H9 (cell line): ENCODE measurements at regions not wholly inside any gene's neighbourhood (a gene's known extent, or its start where the extent isn't known, plus 50 kb on each side); places are given as distances from the start of the nearest gene placed in this dataset.

Experiments used
- DNase-seq: peaks from one replicate; pipeline ENCODE4 v3.0.0-alpha.2; 2017
- H2AFZ ChIP-seq: one replicate; pipeline ENCODE4 v1.6.1; 2013; ENCODE audit warnings: mild to moderate bottlenecking, low read length, control low read depth, moderate library complexity
- H2AK5ac ChIP-seq: 2 replicates; pipeline ENCODE4 v1.6.1; 2013; ENCODE audit warnings: low read length, control low read depth, mixed read lengths; ENCODE audit not compliant: insufficient read length
- H2BK120ac ChIP-seq: one replicate; pipeline ENCODE4 v1.6.1; 2013; ENCODE audit warnings: low read depth, mild to moderate bottlenecking, low read length, control low read depth, inconsistent platforms; ENCODE audit not compliant: poor library complexity, severe bottlenecking
- H2BK12ac ChIP-seq: 2 replicates; pipeline ENCODE4 v1.6.1; 2013; ENCODE audit warnings: low read length, control low read depth, mixed read lengths, low read depth; ENCODE audit not compliant: insufficient read length
- H2BK15ac ChIP-seq: 2 replicates; pipeline ENCODE4 v1.6.1; 2013; ENCODE audit warnings: low read depth, low read length, control low read depth
- H2BK20ac ChIP-seq: one replicate; pipeline ENCODE4 v1.6.1; 2013; ENCODE audit warnings: low read depth, mild to moderate bottlenecking, low read length, control low read depth, inconsistent platforms; ENCODE audit not compliant: poor library complexity, severe bottlenecking
- H2BK5ac ChIP-seq: 2 replicates; pipeline ENCODE4 v1.6.1; 2013; ENCODE audit warnings: low read length, control low read depth, mixed read lengths; ENCODE audit not compliant: insufficient read length
- H3K14ac ChIP-seq: 2 replicates; pipeline ENCODE4 v1.6.1; 2013; ENCODE audit warnings: low read length, control low read depth; ENCODE audit not compliant: insufficient read depth
- H3K18ac ChIP-seq: 2 replicates; pipeline ENCODE4 v1.6.1; 2013; ENCODE audit warnings: low read depth, mild to moderate bottlenecking, mixed read lengths, low read length, control low read depth; ENCODE audit not compliant: insufficient read length
- H3K23ac ChIP-seq: 2 replicates; pipeline ENCODE4 v1.6.1; 2013; ENCODE audit warnings: low read length, control low read depth, mixed read lengths, low read depth; ENCODE audit not compliant: insufficient read length
- H3K23me2 ChIP-seq: 2 replicates; pipeline ENCODE4 v1.6.1; 2013; ENCODE audit warnings: low read depth, mild to moderate bottlenecking, mixed read lengths, low read length, control low read depth; ENCODE audit not compliant: insufficient read length, poor library complexity, severe bottlenecking
- H3K27ac ChIP-seq: 2 replicates; pipeline ENCODE4 v1.5.1; 2013; ENCODE audit warnings: low read length, control low read depth, mixed read lengths, low read depth; ENCODE audit not compliant: insufficient read length
- H3K27me3 ChIP-seq: 2 replicates; pipeline ENCODE4 v1.6.1; 2013; ENCODE audit warnings: low read length, control low read depth, inconsistent platforms; ENCODE audit not compliant: insufficient read depth
- H3K4ac ChIP-seq: 2 replicates; pipeline ENCODE4 v1.6.1; 2013; ENCODE audit warnings: low read depth, mild to moderate bottlenecking, control low read depth, inconsistent platforms, low read length, moderate library complexity
- H3K4me1 ChIP-seq: 2 replicates; pipeline ENCODE4 v1.6.1; 2013; ENCODE audit warnings: low read length, control low read depth, inconsistent platforms; ENCODE audit not compliant: insufficient read depth
- H3K4me2 ChIP-seq: 2 replicates; pipeline ENCODE4 v1.6.1; 2013; ENCODE audit warnings: low read length, control low read depth, mixed read lengths; ENCODE audit not compliant: insufficient read length, insufficient read depth
- H3K56ac ChIP-seq: 2 replicates; pipeline ENCODE4 v1.6.1; 2013; ENCODE audit warnings: low read depth, mild to moderate bottlenecking, mixed read lengths, low read length, control low read depth; ENCODE audit not compliant: insufficient read length
- H3K79me1 ChIP-seq: 2 replicates; pipeline ENCODE4 v1.6.1; 2013; ENCODE audit warnings: low read depth, mild to moderate bottlenecking, moderate library complexity, low read length, control low read depth, inconsistent platforms; ENCODE audit not compliant: insufficient read depth, poor library complexity, severe bottlenecking
- H3K79me2 ChIP-seq: 2 replicates; pipeline ENCODE4 v1.6.1; 2013; ENCODE audit warnings: low read length, control low read depth, inconsistent platforms; ENCODE audit not compliant: insufficient read depth
- H3K9ac ChIP-seq: 2 replicates; pipeline ENCODE4 v1.6.1; 2013; ENCODE audit warnings: low read length, control low read depth, mixed read lengths; ENCODE audit not compliant: insufficient read length; ENCODE audit errors: extremely low read depth
- H3K9me3 ChIP-seq: one replicate; pipeline ENCODE4 v1.6.1; 2013; ENCODE audit warnings: low read depth, low read length, inconsistent platforms; ENCODE audit not compliant: control insufficient read depth
- H3T11ph ChIP-seq: one replicate; pipeline ENCODE4 v1.6.1; 2013; ENCODE audit warnings: mild to moderate bottlenecking, low read length, control low read depth, inconsistent platforms
- H4K20me1 ChIP-seq: one replicate; pipeline ENCODE4 v1.6.1; 2013; ENCODE audit not compliant: control insufficient read depth, insufficient read length, insufficient read depth
- H4K5ac ChIP-seq: 2 replicates; pipeline ENCODE4 v1.6.1; 2013; ENCODE audit warnings: low read depth, mild to moderate bottlenecking, mixed read lengths, low read length, control low read depth; ENCODE audit not compliant: insufficient read length
- H4K8ac ChIP-seq: replicated peaks from 2 replicates; pipeline ENCODE4 v1.6.1; 2013; ENCODE audit warnings: low read length, control low read depth, mixed read lengths, low read depth; ENCODE audit not compliant: insufficient read length
- H4K91ac ChIP-seq: 2 replicates; pipeline ENCODE4 v1.6.1; 2013; ENCODE audit warnings: low read depth, mild to moderate bottlenecking, moderate library complexity, mixed read lengths, low read length, control low read depth; ENCODE audit not compliant: insufficient read length
- H3K27ac Mint-ChIP-seq, 3 experiments: 2 replicates in 2 of 3; 3 replicates in 1 of 3; pipeline ENCODE4 v1.8.0; 2020 to 2021; ENCODE audit warnings: mixed read lengths in 3 of 3, mild to moderate bottlenecking in 1 of 3, moderate library complexity in 1 of 3
- H3K27me3 Mint-ChIP-seq: 2 replicates; pipeline ENCODE4 v1.8.0; 2021; ENCODE audit warnings: low read depth, mild to moderate bottlenecking, moderate library complexity, mixed read lengths
- H3K36me3 Mint-ChIP-seq, 3 experiments: 2 replicates in 2 of 3; 3 replicates in 1 of 3; pipeline ENCODE4 v1.8.0; 2020 to 2021; ENCODE audit warnings: low read depth in 3 of 3, mixed read lengths in 3 of 3; ENCODE audit not compliant: insufficient read depth in 1 of 3
- H3K4me1 Mint-ChIP-seq, 2 experiments: 2 replicates each; pipeline ENCODE4 v1.8.0; 2020; ENCODE audit warnings: mixed read lengths in 2 of 2
- H3K4me3 Mint-ChIP-seq, 2 experiments: 2 replicates in 1 of 2; 3 replicates in 1 of 2; pipeline ENCODE4 v1.8.0; 2020 to 2021; ENCODE audit warnings: mild to moderate bottlenecking in 2 of 2, mixed read lengths in 2 of 2, moderate library complexity in 1 of 2
- H3K9me3 Mint-ChIP-seq, 2 experiments: 2 replicates in 1 of 2; 3 replicates in 1 of 2; pipeline ENCODE4 v1.8.0; 2020; ENCODE audit warnings: mild to moderate bottlenecking in 2 of 2, mixed read lengths in 2 of 2, moderate library complexity in 1 of 2
- CTCF ChIP-seq: fragments of 200-600 bp; sonication (generic); conservative IDR thresholded peaks from 3 replicates; pipeline ENCODE4 v1.8.0; 2021; ENCODE audit warnings: antibody characterized with exemption, mild to moderate bottlenecking
- WGBS: extraction: QIAGEN DNeasy Blood & Tissue Kit; methylation state at CpG from one replicate; pipeline ENCODE4 v1.1.7; 2013; ENCODE audit warnings: missing lambda C conversion rate, low lambda C conversion rate, mixed read lengths; ENCODE audit not compliant: insufficient read length; ENCODE audit errors: extremely low coverage; 5-methylcytosine and 5-hydroxymethylcytosine counted together

DNA sequence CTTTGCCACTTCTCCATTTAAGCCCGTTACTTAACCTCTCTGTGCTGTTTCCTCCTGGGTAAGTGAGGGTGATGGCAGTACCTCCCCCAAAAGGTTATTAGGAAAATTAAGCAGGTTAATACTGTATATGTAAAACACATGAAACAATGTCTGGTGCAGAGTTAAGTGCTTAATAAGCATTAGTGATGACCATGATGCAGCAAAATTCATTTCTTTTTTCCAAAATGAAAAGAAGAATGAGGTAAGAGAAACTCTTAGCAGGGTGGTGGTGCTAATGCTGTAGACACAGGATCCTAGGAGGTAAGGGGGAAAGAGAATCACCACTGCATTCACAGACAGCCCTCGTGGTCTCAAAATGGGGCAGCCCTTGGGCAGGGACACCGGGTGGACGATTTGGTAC lies 115.1 kb upstream of the RAI14 start:
- Histone ChIP-seq H3K4me1 (peaks cover 3% of the 10 kb centered on the region; the same call in 1 of the 2 replicates), H2AK5ac (no peak overlapping the region), H3K4ac (no peak overlapping the region), H2AFZ (no peak overlapping the region), H2BK5ac (no peak overlapping the region), H3K79me1 (no peaks in the 10 kb centered on the region), H4K91ac (no peak overlapping the region), H2BK15ac (no peak overlapping the region), H4K5ac (no peak overlapping the region), H2BK120ac (no peak overlapping the region), H3K79me2 (no peaks in the 10 kb centered on the region), H2BK12ac (no peak overlapping the region), H3K56ac (no peak overlapping the region), H3K14ac (no peak overlapping the region), H3K23me2 (no peaks in the 10 kb centered on the region), H4K8ac (no peak overlapping the region), H3K9ac (no peak overlapping the region), H3K27me3 (no peaks in the 10 kb centered on the region), H2BK20ac (no peak overlapping the region), H3K4me2 (no peak overlapping the region), H3K18ac (no peak overlapping the region), H3K27ac (no peak overlapping the region), H3K23ac (no peak overlapping the region), H3T11ph (no peak overlapping the region), H4K20me1 (no peaks in the 10 kb centered on the region), H3K9me3 (peaks cover 32% of the 10 kb centered on the region)
- peaks cover 32 to 47% (median 36%) of the 10 kb centered on the region in 3 experiments for H3K36me3 Mint-ChIP-seq
- no peak for DNase-seq
- peak overlapping the region in 1 of 3 experiments; percentile 31; a peak in 2 of 7 replicates for H3K27ac Mint-ChIP-seq
- no peak for TF ChIP-seq CTCF
- peaks cover 46 to 47% of the 10 kb centered on the region in 2 experiments for H3K9me3 Mint-ChIP-seq
- WGBS: no CpG with 5 or more reads among the region's 4 CpGs
- no peak overlapping the region for H3K4me3 Mint-ChIP-seq
- H3K4me1 Mint-ChIP-seq: peaks cover 29 to 35% of the 10 kb centered on the region in 2 experiments
- peaks cover 2% of the 10 kb centered on the region; the same call in 1 of the 2 replicates for H3K27me3 Mint-ChIP-seq
